ENCODE measurements at regions not wholly inside any gene's neighbourhood (a gene's known extent, or its start where the extent isn't known, plus 50 kb on each side); places are given as distances from the start of the nearest gene placed in this dataset.

GRCh38 chr12:47570151-47570550 lies 135.7 kb downstream of the RPAP3 start:
- TF ChIP-seq CTCF (conservative IDR thresholded peaks at IDR 0.05; ENCODE audit: low read depth, low read length) (no peak), EZH2 (IDR thresholded peaks at IDR 0.05; ENCODE audit: low read length, unreplicated experiment) (no peak), EZH2phosphoT487 (IDR thresholded peaks at IDR 0.05; ENCODE audit: borderline replicate concordance, low read length) (no peak)

All from PC-3 (cell line).